Uterus (tissue), 2 donors: ENCODE measurements at regions not wholly inside any gene's neighbourhood (a gene's known extent, or its start where the extent isn't known, plus 50 kb on each side); places are given as distances from the start of the nearest gene placed in this dataset.

Experiments used
- POLR2A ChIP-seq, 2 donors: fragments of 450-650 bp; IDR thresholded peaks; one replicate each; pipeline ENCODE4 v1.6.1; 2016; ENCODE audit warnings: antibody characterized with exemption in 2 of 2, mild to moderate bottlenecking in 1 of 2, moderate library complexity in 1 of 2
- TF ChIP-seq, protein P1 (sequence below), 4 experiments: fragments of 200-600 bp in 2 of 4; fragments of 450-650 bp in 2 of 4; sonication (generic) in 2 of 4; IDR thresholded peaks; one replicate each; pipeline ENCODE4 v1.5.1; 2016 to 2019; ENCODE audit warnings: antibody characterized with exemption in 4 of 4, mild to moderate bottlenecking in 2 of 4, moderate library complexity in 1 of 4

DNA sequence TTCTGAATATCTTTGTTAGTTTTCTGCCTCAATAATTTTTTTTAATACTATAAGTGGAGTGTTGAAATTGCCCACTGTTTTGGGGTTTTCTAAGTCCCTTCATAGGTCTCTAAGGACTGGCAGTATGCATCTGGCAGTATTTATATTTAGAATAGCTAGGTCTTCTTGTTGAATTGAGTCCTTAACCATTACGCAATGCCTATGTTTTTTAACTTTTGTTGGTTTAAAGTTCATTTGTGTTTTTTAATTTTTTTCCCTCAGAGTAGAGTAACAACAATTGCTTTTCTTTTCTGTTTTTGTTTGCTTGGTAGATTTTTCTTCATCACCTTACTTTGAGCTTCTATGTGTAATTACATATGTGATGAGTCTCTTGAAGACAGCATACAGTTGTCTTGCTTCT is 375.9 kb upstream of the EYS start:
- no peak for TF ChIP-seq POLR2A (IDR thresholded peaks at IDR 0.05)
- TF ChIP-seq, protein P1, sequence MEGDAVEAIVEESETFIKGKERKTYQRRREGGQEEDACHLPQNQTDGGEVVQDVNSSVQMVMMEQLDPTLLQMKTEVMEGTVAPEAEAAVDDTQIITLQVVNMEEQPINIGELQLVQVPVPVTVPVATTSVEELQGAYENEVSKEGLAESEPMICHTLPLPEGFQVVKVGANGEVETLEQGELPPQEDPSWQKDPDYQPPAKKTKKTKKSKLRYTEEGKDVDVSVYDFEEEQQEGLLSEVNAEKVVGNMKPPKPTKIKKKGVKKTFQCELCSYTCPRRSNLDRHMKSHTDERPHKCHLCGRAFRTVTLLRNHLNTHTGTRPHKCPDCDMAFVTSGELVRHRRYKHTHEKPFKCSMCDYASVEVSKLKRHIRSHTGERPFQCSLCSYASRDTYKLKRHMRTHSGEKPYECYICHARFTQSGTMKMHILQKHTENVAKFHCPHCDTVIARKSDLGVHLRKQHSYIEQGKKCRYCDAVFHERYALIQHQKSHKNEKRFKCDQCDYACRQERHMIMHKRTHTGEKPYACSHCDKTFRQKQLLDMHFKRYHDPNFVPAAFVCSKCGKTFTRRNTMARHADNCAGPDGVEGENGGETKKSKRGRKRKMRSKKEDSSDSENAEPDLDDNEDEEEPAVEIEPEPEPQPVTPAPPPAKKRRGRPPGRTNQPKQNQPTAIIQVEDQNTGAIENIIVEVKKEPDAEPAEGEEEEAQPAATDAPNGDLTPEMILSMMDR (IDR thresholded peaks at IDR 0.05) = no peak
